ENCODE measurements at regions not wholly inside any gene's neighbourhood (a gene's known extent, or its start where the extent isn't known, plus 50 kb on each side); places are given as distances from the start of the nearest gene placed in this dataset.

DNA sequence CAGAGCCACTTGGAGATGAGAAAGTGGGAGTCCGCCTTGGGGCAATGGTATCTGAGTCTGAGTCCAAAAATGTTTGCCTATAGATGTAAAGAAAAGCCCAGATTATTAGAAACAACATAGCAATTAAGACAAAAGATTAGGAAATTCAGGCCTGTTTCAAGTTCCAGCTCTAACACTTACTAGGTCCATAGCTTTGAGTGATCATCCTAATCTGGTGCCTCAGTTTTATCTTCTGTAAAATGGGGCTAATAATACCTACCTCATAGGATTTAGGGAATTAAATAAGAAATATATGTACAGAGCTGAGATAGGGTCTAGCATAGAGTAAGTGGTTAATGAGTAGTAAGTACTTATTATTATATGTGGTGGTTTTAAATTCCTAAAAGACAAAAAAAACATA lies 58.6 kb upstream of the NLK start:
- TF ChIP-seq GABPA (IDR thresholded peaks at IDR 0.05; ENCODE audit: low read depth) (no peak), POLR2AphosphoS5 (IDR thresholded peaks at IDR 0.05; ENCODE audit: low read depth) (no peak), SPI1 (IDR thresholded peaks at IDR 0.05; ENCODE audit: borderline replicate concordance, low read depth) (no peak)
- TF ChIP-seq, protein P1, sequence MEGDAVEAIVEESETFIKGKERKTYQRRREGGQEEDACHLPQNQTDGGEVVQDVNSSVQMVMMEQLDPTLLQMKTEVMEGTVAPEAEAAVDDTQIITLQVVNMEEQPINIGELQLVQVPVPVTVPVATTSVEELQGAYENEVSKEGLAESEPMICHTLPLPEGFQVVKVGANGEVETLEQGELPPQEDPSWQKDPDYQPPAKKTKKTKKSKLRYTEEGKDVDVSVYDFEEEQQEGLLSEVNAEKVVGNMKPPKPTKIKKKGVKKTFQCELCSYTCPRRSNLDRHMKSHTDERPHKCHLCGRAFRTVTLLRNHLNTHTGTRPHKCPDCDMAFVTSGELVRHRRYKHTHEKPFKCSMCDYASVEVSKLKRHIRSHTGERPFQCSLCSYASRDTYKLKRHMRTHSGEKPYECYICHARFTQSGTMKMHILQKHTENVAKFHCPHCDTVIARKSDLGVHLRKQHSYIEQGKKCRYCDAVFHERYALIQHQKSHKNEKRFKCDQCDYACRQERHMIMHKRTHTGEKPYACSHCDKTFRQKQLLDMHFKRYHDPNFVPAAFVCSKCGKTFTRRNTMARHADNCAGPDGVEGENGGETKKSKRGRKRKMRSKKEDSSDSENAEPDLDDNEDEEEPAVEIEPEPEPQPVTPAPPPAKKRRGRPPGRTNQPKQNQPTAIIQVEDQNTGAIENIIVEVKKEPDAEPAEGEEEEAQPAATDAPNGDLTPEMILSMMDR (IDR thresholded peaks at IDR 0.05; ENCODE audit: insufficient read depth, low read length): no peak
- TF ChIP-seq, protein P2, sequence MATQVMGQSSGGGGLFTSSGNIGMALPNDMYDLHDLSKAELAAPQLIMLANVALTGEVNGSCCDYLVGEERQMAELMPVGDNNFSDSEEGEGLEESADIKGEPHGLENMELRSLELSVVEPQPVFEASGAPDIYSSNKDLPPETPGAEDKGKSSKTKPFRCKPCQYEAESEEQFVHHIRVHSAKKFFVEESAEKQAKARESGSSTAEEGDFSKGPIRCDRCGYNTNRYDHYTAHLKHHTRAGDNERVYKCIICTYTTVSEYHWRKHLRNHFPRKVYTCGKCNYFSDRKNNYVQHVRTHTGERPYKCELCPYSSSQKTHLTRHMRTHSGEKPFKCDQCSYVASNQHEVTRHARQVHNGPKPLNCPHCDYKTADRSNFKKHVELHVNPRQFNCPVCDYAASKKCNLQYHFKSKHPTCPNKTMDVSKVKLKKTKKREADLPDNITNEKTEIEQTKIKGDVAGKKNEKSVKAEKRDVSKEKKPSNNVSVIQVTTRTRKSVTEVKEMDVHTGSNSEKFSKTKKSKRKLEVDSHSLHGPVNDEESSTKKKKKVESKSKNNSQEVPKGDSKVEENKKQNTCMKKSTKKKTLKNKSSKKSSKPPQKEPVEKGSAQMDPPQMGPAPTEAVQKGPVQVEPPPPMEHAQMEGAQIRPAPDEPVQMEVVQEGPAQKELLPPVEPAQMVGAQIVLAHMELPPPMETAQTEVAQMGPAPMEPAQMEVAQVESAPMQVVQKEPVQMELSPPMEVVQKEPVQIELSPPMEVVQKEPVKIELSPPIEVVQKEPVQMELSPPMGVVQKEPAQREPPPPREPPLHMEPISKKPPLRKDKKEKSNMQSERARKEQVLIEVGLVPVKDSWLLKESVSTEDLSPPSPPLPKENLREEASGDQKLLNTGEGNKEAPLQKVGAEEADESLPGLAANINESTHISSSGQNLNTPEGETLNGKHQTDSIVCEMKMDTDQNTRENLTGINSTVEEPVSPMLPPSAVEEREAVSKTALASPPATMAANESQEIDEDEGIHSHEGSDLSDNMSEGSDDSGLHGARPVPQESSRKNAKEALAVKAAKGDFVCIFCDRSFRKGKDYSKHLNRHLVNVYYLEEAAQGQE (IDR thresholded peaks at IDR 0.05; ENCODE audit: insufficient replicate concordance, low read depth): no peak

Data from HL-60 (cell line).